HG03439 (cell line): ENCODE measurements at regions not wholly inside any gene's neighbourhood (a gene's known extent, or its start where the extent isn't known, plus 50 kb on each side); places are given as distances from the start of the nearest gene placed in this dataset.

Experiments
- ATAC-seq: cut with Tn5 transposase; IDR thresholded peaks from one replicate; pipeline ENCODE4 v1.9.1; 2021; ENCODE audit warnings: mild to moderate bottlenecking, moderate library complexity; ENCODE audit not compliant: unreplicated experiment

DNA sequence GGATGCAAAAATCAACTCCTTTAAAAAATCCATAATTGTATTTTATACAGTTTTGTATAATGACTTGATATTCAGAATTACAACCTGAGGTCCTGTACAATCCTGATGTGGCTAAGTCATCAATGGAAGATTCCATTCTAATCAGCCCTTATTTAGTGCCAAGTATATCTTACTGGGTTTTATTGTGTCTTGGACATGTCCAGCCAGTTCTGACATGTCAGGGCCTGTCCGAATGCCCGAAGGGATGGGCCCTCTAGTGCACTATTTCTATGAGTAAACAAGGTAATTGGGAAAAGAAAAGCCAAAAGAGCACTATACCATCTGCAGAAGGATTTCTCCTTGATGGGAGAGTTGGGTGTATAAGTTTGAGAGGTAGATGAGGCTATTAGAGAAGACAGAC lies 412.9 kb downstream of the METTL15 start:
- ATAC-seq = no peak

DNA sequence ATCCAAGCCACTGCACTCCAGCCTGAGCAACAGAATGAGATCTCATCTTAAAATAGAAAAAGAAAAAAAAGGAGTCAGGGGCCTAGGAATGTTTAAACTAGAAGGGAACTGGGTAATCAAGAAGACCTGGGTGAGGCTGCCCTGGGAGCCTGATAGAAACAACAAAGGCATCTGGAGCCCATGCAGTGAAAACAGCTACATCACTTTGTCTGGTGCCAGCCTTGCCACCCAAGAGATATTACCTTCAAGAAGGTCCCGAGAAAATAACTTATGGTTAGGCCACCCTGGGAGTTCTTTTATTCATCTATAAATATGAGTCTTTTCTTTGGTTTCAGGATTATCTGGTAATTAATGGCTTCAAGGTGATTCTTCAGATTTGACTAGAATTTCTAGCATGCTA lies 412.1 kb downstream of the METTL15 start:
- ATAC-seq = no peak

DNA sequence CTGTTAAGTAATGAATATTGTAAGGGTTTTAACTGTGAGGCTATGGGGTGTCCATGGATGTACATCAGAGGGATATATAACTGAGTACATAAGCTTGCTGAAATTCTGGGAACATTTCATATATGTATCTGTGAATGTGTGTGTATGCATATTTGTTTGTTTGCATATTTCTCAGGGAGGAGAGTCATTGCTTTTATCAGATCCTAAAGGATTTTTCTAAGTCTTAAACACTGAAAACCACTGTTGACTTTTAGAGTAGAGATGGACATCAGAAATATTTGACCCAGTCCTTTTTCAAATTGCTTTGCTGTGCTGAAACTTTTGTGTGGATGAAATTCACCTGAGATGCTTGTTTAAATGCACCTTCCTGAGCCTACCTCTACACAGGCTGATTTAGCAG lies 410.6 kb downstream of the METTL15 start:
- no peak for ATAC-seq

DNA sequence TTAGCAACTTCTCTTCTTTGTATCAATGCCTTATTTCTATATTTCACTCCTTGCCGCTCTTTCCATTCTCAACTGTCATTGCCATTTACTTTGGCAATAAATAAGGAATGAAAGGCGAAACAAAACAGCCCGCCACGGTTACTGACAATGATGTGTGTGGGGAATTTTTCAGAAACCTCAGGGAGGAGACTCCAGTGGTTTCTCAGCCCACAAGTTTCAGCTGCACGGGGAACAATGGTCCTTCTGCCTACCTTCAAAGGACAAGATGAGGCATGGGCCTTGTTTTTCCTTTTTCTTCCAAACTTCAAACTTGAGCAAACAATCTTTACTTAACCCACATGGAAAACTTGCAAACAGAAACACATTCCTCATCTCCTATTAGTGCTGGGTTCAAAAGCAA lies 409.4 kb downstream of the METTL15 start:
- ATAC-seq = no peak

DNA sequence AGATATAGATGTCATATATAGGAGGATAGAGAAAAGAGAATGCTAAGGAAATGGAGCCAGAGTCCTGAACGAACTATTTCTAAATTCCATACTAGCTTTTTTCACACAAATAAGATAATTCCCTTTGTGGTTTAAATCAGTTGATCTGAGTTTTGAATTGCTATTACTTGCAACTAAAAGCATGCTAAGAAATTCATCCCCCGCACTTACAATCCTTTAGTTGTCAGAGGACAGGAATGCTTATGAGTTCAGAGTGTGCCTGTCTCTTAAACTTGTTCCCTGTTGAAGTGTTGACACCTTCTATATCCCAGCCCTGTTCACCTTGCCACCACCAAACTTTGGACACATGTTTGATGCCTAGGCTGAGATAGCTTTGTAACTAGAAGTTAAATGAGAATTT lies 406.2 kb downstream of the METTL15 start:
- ATAC-seq = no peak

DNA sequence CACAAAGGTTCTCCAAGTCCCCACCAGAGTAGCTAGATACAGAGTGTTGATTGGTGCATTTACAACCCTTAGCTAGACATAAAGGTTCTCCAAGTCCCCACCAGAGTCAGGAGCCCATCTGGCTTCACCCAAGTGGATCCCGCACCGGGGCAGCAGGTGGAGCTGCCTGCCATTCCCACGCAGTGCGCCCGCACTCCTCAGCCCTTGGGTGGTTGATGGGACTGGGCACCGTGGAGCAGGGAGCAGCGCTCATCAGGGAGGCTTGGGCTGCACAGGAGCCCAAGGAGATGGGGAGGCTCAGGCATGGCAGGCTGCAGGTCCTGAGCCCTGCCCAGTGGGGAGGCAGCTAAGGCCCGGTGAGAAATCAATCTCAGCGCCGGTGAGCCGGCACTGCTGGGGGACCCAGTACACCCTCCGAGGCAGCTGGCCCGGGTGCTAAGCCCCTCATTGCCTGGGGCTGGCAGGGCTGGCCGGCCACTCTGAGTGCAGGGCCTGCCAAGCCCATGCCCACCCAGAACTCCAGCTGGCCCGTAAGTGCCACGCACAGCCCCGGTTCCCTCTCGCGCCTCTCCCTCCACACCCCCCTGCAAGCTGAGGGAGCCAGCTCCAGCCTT lies 404.1 kb downstream of the METTL15 start:
- ATAC-seq = no peak

DNA sequence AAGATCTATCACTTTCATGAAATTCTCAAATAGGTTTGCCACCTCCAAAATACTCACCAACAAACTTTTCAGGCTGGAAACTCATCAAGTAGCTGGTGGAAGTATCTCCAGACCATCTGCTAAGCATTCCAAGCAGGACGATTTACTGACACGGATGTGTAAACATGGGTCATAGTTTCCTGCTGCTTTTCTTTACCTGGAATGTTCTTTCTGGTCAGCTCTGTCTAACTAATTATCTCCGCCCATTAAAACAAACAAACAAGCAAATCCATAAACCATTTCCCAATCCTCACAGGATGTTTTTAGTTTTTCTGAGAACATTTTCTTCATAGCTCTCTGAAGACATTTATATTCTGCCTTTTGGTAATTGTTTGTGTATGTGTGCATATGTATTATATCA lies 397.0 kb downstream of the METTL15 start:
- ATAC-seq = no peak

DNA sequence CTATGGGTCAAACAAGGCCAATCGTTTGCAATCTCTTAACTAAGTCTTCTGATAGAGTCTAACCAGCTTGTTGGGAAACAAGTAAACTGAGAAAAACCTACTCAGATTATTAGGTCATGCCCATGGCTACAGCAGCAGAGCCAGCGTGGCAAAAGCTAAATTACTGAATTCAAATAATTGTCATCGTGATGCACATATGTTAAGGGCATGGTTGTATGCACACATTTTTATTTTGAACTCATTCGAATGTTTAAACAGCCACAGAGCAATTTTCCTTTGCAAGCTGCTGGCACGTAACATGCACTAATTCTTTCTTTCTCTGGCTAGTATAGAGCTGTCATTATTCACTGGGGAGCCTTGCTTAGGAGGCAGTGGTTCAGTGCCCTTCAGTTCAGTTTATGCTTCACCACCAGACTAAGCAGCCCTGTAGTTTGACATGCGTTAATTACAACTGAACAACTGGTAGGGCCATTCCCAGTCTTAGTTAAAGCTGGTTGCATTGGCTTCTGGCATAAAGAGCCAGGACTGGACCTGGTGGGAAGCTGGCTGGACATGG lies 396.4 kb downstream of the METTL15 start:
- no peak for ATAC-seq

DNA sequence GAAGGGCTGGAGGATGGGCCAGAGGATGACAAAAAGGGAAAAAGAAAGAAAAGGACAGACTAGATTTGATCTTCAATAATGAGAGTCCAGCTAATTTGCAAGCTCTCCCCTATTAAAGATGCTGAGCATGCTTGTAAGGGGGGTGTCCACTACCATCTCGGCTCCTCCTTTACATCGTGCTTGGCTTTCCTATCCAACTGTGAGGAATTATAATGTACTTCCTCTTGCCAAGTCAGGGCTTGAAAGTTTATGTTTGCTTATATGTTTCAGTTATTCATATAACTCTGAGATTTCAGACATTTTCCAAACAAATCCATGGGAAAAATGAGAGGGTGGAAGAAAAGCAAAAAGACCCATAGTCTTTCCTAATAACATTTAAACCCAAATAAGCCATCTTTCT lies 387.1 kb downstream of the METTL15 start:
- ATAC-seq = no peak

DNA sequence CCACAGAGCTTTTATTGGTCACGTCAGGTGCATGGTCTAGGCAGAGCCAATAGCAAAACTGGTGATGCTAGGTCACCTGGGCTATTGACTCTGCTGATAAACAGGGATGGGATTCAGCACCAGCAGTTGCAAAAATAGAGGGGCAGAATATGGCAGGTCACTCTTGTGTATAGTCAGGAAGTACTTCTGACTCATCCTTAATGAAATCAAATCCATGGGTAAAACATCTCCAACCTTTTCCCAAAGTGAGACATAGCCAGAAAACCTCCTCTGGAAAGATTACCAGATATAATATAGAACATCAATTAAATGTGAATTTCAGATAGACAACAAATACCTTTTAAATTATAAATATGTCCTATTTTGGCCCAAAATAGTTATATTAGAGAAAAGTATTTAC lies 383.2 kb downstream of the METTL15 start:
- no peak for ATAC-seq

DNA sequence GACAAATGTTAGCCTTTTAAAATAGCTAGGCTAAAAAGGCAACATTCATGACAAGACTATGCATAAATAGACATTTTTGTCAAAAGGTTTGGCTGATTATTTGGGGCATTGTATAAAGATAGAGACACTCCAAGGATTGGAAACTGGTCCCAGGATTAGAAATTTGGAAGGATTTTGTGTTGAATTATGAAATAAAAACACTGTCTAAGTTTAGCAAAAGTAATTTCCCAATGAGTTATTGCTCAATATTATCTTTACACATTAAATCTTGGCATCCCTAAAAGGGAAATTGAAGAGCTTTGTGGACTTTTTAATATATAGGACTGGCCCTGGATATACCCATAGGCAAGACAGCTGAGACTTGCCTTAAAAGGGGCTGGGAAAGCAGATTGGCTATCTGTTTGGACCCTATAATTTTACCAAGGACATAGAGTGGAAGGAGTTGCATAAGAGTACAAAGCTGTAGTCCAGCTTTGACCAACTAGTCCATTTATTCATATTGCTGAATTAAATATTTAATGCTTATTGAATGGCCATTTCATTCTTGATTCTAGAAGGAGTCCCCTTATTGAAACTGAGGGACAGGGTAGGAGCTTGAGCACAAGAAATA lies 382.7 kb downstream of the METTL15 start:
- no peak for ATAC-seq

DNA sequence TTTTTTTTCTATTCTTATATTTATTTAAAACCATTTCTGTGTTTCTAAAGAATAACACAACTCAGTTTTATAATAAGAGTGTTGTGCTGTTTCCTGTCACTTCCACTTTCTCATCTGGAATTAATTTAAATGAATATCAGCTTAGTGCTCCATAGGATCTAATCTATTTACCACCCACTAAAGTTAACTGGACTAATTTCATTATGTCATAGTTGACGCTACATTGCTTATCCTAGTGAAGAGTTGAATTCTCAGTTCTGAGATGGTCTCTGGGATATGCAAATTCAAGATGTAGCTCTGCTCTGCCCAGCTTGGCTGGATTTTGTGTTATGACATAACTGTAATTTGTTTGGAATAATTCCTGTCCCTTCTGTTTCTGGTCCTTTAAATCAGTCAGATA lies 380.1 kb downstream of the METTL15 start:
- no peak for ATAC-seq

DNA sequence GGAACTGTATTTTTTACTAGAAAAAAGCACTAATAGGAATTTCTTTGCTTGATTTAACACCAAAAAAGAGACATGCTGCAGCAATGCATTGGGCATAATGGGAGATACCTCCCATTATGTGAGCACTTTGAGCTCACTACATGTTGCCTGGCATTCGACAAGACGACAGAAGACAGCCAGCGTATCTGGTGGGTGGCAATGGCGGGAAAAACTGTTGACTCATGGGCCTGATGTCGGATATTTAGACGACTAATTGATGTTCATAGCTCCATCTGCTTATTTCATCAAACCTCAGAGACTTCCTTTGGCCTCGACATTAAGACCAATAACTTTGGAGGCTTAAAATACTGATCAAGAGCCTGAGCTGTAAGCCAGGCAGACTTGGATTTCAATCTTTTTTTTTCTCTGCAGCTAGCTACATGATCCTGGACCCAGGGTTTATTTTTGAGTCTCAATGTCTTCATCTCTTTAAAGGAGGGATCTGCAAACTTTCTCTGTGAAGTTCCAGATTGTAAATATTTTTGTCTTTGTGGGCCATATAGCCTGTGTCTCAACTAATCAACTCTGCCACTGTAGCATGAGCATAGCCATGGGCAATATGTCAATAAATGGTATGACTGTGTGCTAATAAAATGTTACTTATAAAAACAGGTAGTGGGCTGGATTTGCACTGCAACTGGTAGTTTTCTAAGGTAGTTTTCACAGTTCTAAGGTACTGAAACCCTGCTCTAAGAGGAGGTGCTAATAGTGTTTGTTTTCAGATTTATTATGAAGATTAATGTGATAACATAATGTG lies 375.1 kb downstream of the METTL15 start:
- ATAC-seq = no peak

DNA sequence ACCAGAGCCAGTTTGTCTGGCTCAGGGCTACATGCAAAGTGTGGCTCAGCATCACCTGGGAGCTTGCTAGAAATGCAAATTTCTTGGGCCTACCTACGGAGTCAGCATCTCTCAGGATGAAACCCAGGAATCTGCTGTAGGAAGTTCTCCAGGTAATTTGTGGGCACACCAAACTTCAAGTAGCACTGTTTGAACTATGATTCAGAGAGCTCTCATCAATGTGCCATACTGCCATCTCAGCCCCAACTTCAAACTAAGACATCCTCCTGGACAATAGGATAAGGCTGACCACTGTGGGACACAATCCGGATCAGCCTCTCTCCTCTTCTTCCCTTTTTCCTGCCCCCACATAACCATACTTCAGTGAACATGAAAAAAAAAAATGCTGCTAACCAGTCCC lies 374.5 kb downstream of the METTL15 start:
- no peak for ATAC-seq

DNA sequence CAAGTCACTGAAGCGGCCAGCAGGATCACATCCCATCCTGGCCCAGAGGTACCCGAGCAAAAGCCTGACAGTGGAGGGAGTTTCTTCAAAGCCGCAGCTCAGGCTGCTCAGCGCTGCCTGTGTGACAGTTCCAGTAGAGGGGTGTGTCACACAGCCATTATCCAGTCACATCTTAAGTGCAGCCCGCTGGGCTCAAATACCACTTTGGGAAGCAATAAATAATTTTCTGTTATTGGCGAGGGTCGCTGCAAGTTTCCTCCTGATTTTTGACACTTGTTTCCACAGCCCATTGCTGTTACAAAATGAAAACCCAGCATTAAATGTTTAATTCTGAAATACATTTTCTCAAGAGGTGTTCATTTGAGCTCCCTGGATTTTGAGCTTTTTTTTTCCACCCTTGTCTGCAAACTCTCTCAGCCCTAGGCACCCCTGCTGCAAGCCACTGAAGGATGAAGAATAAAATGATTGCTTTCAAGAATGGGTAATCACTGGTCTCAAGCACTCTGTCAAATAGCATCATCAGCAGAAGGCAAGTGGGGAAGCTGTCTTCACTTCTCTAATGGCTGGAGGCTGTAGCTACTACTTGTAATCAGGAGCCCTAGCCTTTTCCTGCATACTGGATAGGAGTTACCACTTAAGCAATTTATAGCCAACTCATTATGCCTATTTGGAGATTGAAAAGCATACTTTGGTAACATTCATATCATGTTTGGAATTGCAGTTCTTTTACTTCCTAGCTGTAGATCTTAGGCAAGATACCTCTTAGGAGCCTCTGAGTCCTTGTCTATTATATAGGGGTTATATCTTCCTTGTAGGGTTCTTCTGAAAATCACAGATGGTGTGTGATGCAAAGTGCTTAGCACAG lies 373.7 kb downstream of the METTL15 start:
- no peak for ATAC-seq

DNA sequence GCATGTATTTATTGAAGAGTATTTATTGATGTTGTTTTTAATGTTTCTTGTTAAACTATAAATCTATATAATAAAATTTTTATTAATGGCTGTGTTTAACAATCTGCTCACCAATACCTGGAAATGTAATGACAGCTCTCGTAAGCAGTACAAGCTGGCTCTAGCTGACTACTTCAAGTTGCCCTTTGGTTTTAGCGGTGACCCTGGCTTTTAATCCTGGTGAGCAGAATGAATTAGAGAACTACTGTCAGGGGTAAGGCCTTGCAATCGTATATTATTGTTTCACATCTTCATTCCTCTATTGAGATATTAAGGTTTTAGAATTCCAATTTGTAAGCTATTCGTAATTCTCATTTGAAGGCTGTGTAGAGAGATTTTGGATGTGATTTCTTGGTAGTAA lies 372.2 kb downstream of the METTL15 start:
- ATAC-seq = no peak

DNA sequence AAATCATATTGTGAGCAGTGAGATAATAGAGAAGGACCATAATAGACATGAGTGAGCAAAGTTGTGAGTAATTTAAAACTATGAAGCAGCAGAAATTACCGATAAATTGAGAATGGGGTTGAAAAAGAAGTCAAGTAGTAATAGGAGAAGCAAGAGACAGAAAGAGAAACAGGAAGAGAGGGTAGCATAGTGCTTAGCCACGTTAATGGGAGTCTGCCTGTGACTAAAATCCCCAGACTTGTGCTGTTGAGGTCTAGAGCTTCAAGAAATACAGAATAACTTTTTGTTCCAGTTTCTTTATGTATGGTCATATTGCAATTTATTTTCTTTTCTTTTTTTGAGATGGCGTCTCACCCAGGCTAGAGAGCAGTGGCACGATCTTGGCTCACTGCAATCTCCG lies 368.7 kb downstream of the METTL15 start:
- no peak for ATAC-seq

DNA sequence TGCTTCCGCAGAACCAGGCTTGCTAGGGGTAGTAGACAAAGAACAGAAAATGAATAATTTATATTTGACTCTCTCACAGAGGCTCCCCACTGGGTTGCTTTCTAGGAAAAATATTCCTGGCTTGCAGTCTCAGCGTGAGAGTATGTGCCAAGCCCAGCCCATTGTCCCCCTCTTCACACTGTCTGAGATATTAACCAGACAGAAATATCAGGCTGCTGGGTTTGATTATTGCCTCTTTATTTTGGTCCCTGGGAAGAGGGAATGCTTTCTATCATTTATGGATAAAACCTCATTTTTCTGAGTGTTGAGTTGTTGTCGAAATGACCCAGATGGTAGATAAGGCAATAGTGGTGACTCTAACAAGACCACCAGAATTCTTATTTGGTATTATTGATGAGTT lies 367.9 kb downstream of the METTL15 start:
- ATAC-seq = no peak

DNA sequence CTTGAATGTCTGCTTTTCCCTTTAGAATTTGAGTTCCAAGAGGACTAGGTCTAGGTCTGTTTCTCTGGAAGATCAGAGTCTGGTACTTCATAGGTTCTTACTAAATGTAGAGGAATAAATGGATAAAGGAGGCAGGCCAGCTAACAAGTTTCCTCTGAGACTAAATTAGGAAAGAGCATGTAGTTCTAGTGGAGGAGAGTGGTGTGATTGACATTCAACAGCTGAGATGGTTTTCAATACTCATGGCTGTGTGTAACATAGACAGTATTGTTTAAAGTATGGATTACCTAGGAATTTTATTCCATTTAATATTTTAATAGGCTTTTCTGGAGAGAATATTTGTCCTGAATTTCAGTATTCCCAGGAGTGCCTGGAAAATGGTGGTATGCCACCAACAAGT lies 364.7 kb downstream of the METTL15 start:
- no peak for ATAC-seq

DNA sequence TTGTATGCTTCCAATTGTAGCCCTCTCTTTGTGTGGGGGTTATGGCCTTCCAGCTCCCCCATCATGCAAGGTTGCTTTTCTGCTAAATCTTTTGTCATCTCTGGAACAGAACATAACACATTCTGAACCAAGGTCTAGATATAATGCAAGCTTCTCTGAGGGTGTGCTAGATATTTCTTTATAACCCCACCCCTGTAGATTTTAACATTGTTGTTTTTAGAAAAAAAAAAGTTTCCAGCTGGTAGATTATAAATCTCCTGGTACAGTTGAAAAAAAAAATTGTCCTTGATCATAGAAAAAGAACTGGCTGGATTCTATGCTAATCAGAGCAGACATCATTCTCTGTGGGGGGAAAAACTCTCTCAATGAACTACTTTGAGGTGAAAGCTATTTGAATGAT lies 363.3 kb downstream of the METTL15 start:
- no peak for ATAC-seq

DNA sequence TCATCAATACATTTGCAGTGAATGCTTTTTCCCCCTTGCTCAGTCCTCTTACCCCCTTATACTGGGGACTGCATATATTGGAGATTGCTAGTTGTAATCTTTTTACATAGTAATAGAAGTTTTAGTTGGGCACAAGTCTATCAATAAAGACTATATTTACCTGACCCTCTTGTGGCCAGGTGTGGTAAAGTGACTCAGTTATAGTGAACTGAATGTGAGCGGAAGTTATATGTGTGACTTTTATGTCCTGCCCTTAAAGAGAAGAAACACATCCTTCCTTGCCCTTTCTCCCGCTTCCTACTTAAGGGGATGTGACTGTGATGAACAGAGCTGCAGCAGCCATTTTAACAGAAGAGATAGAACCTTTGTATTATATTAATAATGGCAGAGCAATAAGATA lies 362.0 kb downstream of the METTL15 start:
- ATAC-seq = no peak
